Psoas muscle (tissue), 7 donors: ENCODE measurements at regions not wholly inside any gene's neighbourhood (a gene's known extent, or its start where the extent isn't known, plus 50 kb on each side); places are given as distances from the start of the nearest gene placed in this dataset.
"Not testable (repeated sequence)": the region's sequence is repeated elsewhere in the genome, so short reads cannot be mapped to it uniquely, and the experiment has no call there.

Source experiments
- ATAC-seq, 4 donors: fragments of 200-7000 bp; cut with Tn5 transposase; one replicate each; pipeline ENCODE4 v1.9.1; 2020; ENCODE audit warnings: moderate library complexity in 3 of 4, mild to moderate bottlenecking in 2 of 4
- DNase-seq, 2 donors: peaks; one replicate each; pipeline ENCODE4 v3.0.0-alpha.2; 2020
- H3K27ac ChIP-seq: fragments of 200-600 bp; one replicate; pipeline ENCODE4 v1.8.0; 2022
- H3K27me3 ChIP-seq, 3 donors: fragments of 200-600 bp in 1 of 3; one replicate each; pipeline versions ENCODE4 v1.6.1 to v1.8.0; 2013 to 2022; ENCODE audit warnings: low read length in 2 of 3, mild to moderate bottlenecking in 2 of 3, moderate library complexity in 1 of 3; ENCODE audit not compliant: insufficient read depth in 3 of 3
- H3K36me3 ChIP-seq, 2 donors: fragments of 200-600 bp in 1 of 2; one replicate each; pipeline versions ENCODE4 v1.6.1 to v1.8.0; 2013 to 2022; ENCODE audit warnings: low read depth in 1 of 2, mild to moderate bottlenecking in 1 of 2, moderate library complexity in 1 of 2; ENCODE audit not compliant: insufficient read depth in 1 of 2
- H3K4me1 ChIP-seq: fragments of 200-600 bp; one replicate; pipeline ENCODE4 v1.8.0; 2022
- H3K4me3 ChIP-seq: fragments of 200-600 bp; one replicate; pipeline ENCODE4 v1.8.0; 2022; ENCODE audit warnings: mild to moderate bottlenecking
- H3K9me3 ChIP-seq: fragments of 200-600 bp; one replicate; pipeline ENCODE4 v1.8.0; 2022
- CTCF ChIP-seq: fragments of 200-600 bp; IDR thresholded peaks from one replicate; pipeline ENCODE4 v1.8.0; 2022; ENCODE audit warnings: antibody characterized with exemption
- WGBS, 3 donors: extraction: QIAGEN DNeasy Blood & Tissue Kit; methylation state at CpG; one replicate each; pipeline versions ENCODE4 v1.1.6 to v1.1.7; 2013; 5-methylcytosine and 5-hydroxymethylcytosine counted together
- intact Hi-C, 2 donors: fragments of 100-400 bp; cut with DNase I; formaldehyde crosslinking; loops; one replicate each; pipeline versions ENCODE4 v1.11.0 to v1.14.2; 2022
- donor health status: healthy with polysubstance abuse.
- donor health status: DM: no; HTN: no; CAD: no; lungs with moderate emphysema.
- donor health status: Bipolar disorder and iron deficiency.
- donor health status: healthy.
- donor health status: DM: yes; HTN: yes; CAD: no.
- donor health status: DM: no; HTN: no; CAD: no.
- donor health status: DM: yes; HTN: yes; CAD: no.

GRCh38 chr2:238717084-238717483 is 130.8 kb upstream of the TWIST2 start:
- no peak for ATAC-seq

GRCh38 chr2:238719641-238720040 is 128.2 kb upstream of the TWIST2 start:
- Histone ChIP-seq H3K9me3 (no peaks in the 10 kb centered on the region), H3K27me3 (peaks cover 0 to 19% (median 0%) of the 10 kb centered on the region in 3 donors), H3K27ac (no peak overlapping the region), H3K4me3 (no peak overlapping the region), H3K36me3 (no peaks in the 10 kb centered on the region), H3K4me1 (no peaks in the 10 kb centered on the region)
- intact Hi-C loops, result loop anchor here in 1 of 2 donors (2.0 kb wide), 1 partner anchor 13 kb away; no protein-coding TSS in a partner anchor
- 79 to 86% (median 85%) methylated on average over 10 of the region's 10 CpGs for WGBS, 3 donors
- ATAC-seq (no peak), DNase-seq (no peak)
- no peak for TF ChIP-seq CTCF

More at GRCh38 chr2:238717084-238717483, 130.8 kb upstream of the TWIST2 start:
- Histone ChIP-seq H3K4me1 (no peaks in the 10 kb centered on the region), H3K27me3 (peaks cover 0 to 21% (median 0%) of the 10 kb centered on the region in 3 donors), H3K9me3 (no peaks in the 10 kb centered on the region), H3K27ac (no peak overlapping the region), H3K36me3 (no peaks in the 10 kb centered on the region), H3K4me3 (no peak overlapping the region)
- no peak for DNase-seq
- 77 to 85% (median 82%) methylated on average over 9 of the region's 9 CpGs for WGBS, 3 donors
- intact Hi-C loops, result no loop called here
- TF ChIP-seq CTCF, result no peak

- no peak overlapping the region for H3K4me3 ChIP-seq
- H3K4me1 ChIP-seq, result no peaks in the 10 kb centered on the region
- H3K36me3 ChIP-seq, result no peaks in the 10 kb centered on the region
- H3K27ac ChIP-seq, result no peak overlapping the region
- DNase-seq, result peak in 1 of 2 donors; percentile 78
- peak in 3 of 4 donors; percentile 62 to 72 (median 66) for ATAC-seq
- intact Hi-C loops, result loop anchor here in 1 of 2 donors (2.0 kb wide), 1 partner anchor 13 kb away; no protein-coding TSS in a partner anchor
- WGBS, 3 donors, result 38 to 43% (median 40%) methylated on average over 15 of the region's 15 CpGs
- peak; percentile 56 for TF ChIP-seq CTCF
- H3K9me3 ChIP-seq, result no peaks in the 10 kb centered on the region
- peaks cover 0 to 15% (median 0%) of the 10 kb centered on the region in 3 donors for H3K27me3 ChIP-seq
These were observed 127.6 kb upstream of the TWIST2 start for GRCh38 chr2:238720232-238720672.

GRCh38 chr2:238722181-238722580 is 125.7 kb upstream of the TWIST2 start:
- TF ChIP-seq CTCF, result no peak
- Histone ChIP-seq H3K9me3 (no peaks in the 10 kb centered on the region), H3K27me3 (peaks cover 0 to 4% (median under 1%) of the 10 kb centered on the region in 3 donors), H3K36me3 (no peaks in the 10 kb centered on the region), H3K27ac (no peak overlapping the region), H3K4me1 (no peaks in the 10 kb centered on the region), H3K4me3 (no peak overlapping the region)
- ATAC-seq, result no peak
- 91 to 92% (median 92%) methylated on average over 14 of the region's 14 CpGs for WGBS, 3 donors
- intact Hi-C loops, result no loop called here
- DNase-seq, result no peak

GRCh38 chr2:238722883-238723282 is 125.0 kb upstream of the TWIST2 start:
- Histone ChIP-seq H3K4me3 (no peak overlapping the region), H3K36me3 (no peaks in the 10 kb centered on the region), H3K27me3 (peaks cover 0 to 4% (median 0%) of the 10 kb centered on the region in 3 donors), H3K4me1 (no peaks in the 10 kb centered on the region), H3K9me3 (no peaks in the 10 kb centered on the region), H3K27ac (no peak overlapping the region)
- intact Hi-C loops, result no loop called here
- TF ChIP-seq CTCF, result no peak
- DNase-seq, result no peak
- 89 to 93% (median 91%) methylated on average over 31 to 33 of the region's 33 CpGs for WGBS, 3 donors
- no peak for ATAC-seq

GRCh38 chr2:238723740-238724320 is 124.1 kb upstream of the TWIST2 start:
- H3K9me3 ChIP-seq, intact Hi-C loops, H3K4me1 ChIP-seq, ATAC-seq, H3K4me3 ChIP-seq, H3K27me3 ChIP-seq, H3K27ac ChIP-seq, DNase-seq, H3K36me3 ChIP-seq: not testable (repeated sequence)
- WGBS, 3 donors, result 62 to 72% (median 69%) methylated on average over 8 of the region's 8 CpGs
